ENCODE measurements at regions not wholly inside any gene's neighbourhood (a gene's known extent, or its start where the extent isn't known, plus 50 kb on each side); places are given as distances from the start of the nearest gene placed in this dataset.

DNA sequence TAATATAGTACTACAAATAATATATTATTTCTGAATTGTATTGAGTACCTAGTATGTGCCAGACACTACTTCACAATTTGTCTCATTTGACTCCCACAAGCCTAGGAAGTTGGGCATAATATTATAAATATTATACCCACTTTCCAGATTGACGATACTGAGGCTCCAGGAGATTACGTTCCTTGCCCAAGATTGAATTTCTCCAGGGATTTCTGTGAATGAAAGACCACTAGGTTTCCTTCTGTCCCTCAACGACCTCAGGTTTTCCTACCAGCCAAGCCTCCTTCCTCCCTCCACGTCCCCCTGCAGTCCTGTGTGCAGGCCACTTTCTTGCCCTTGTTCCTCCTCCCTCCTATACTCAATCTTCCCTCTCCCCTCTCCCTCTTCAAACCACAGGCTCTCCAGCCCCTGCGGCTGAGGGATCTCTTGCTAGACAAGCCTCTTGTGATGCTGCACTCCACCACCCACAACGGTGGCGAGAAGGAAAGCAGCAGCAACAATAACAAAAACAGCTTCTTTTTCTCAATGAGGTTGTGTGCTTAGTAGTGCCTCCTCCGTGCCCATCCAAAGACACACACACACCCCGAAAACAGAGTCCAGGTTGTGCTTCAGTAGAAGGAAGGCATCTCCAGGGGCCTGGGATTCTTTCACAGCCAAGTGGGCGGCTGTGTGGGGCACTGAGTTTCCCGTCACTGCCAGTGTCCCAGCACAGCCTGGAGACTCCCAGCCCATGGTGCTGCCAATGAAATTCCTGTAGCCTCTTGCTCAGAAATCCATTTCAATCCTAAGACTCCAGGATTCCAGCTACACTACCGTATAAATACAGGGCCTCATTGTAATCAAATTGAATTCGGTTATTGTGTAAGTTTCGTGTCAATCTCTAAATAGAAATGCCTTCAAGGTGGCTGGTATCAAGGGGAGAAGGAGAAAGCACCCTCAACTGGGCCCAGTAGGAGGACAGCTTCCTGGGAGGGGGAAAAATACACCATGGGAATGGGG lies 94.4 kb downstream of the NCR2 start:
- Histone ChIP-seq H3K9me3 (ENCODE audit: low read length) (no peaks in the 10 kb centered on the region), H3K9me2 (ENCODE audit: low read depth, low read length) (no peaks in the 10 kb centered on the region), H3F3A (ENCODE audit: insufficient read depth, low read length) (no peaks in the 10 kb centered on the region), H3K36me3 (ENCODE audit: insufficient read depth, low read length) (no peaks in the 10 kb centered on the region), H3K79me2 (ENCODE audit: insufficient read depth, low read length) (no peaks in the 10 kb centered on the region), H4K20me1 (ENCODE audit: insufficient read depth, low read length) (no peaks in the 10 kb centered on the region), H3K9ac (ENCODE audit: low read length) (no peak overlapping the region), H3K4me1 (ENCODE audit: insufficient read depth, low read length, severe bottlenecking) (no peaks in the 10 kb centered on the region), H3K27ac (ENCODE audit: low read depth, low read length, poor library complexity, severe bottlenecking) (no peak overlapping the region), H3K4me2 (ENCODE audit: low read length) (no peak overlapping the region), H3K4me3 (ENCODE audit: low read depth, low read length, poor library complexity, severe bottlenecking) (no peak overlapping the region), H2AFZ (ENCODE audit: low read length) (no peak overlapping the region), H3K27me3 (ENCODE audit: insufficient read depth, low read length) (0 out of 2 replicates have a peak, but pooled peaks cover 8% of the 10 kb centered on the region)
- TF ChIP-seq EZH2 (IDR thresholded peaks at IDR 0.05; ENCODE audit: borderline replicate concordance, low read length) = no peak
- TF ChIP-seq, protein P1, sequence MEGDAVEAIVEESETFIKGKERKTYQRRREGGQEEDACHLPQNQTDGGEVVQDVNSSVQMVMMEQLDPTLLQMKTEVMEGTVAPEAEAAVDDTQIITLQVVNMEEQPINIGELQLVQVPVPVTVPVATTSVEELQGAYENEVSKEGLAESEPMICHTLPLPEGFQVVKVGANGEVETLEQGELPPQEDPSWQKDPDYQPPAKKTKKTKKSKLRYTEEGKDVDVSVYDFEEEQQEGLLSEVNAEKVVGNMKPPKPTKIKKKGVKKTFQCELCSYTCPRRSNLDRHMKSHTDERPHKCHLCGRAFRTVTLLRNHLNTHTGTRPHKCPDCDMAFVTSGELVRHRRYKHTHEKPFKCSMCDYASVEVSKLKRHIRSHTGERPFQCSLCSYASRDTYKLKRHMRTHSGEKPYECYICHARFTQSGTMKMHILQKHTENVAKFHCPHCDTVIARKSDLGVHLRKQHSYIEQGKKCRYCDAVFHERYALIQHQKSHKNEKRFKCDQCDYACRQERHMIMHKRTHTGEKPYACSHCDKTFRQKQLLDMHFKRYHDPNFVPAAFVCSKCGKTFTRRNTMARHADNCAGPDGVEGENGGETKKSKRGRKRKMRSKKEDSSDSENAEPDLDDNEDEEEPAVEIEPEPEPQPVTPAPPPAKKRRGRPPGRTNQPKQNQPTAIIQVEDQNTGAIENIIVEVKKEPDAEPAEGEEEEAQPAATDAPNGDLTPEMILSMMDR (IDR thresholded peaks at IDR 0.05; ENCODE audit: low read length) = no peak

DNA sequence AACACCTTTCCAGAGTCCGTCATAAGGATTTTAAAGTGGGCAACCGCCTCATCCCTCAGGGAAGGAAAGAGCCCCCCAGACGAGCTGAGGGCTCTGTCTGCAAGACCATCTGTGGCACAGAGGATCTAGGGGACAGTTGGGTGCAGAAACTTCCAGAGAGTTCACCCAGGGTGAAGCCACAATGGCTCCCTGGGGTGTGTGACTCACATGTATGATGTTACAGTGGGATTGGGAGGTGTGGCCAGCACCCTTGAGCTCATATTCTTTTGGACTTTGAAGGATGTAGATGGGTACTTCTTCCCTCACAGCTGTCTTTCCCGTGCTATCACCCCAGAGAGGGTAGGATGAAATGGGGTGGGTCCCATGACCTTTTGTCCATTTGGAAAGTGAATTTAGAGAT lies 95.5 kb downstream of the NCR2 start:
- no peaks in the 10 kb centered on the region for H3K36me3 ChIP-seq (ENCODE audit: insufficient read depth, low read length)
- H3K9me3 ChIP-seq (ENCODE audit: low read length) = no peaks in the 10 kb centered on the region
- H3K79me2 ChIP-seq (ENCODE audit: insufficient read depth, low read length) = no peaks in the 10 kb centered on the region
- no peak overlapping the region for H3K4me2 ChIP-seq (ENCODE audit: low read length)
- 0 out of 2 replicates have a peak, but pooled peaks cover 4% of the 10 kb centered on the region for H3K27me3 ChIP-seq (ENCODE audit: insufficient read depth, low read length)
- H4K20me1 ChIP-seq (ENCODE audit: insufficient read depth, low read length) = no peaks in the 10 kb centered on the region
- H2AFZ ChIP-seq (ENCODE audit: low read length) = no peak overlapping the region
- TF ChIP-seq EZH2 (IDR thresholded peaks at IDR 0.05; ENCODE audit: borderline replicate concordance, low read length) = no peak
- TF ChIP-seq, protein P1 (IDR thresholded peaks at IDR 0.05; ENCODE audit: low read length) = no peak
- no peak overlapping the region for H3K9ac ChIP-seq (ENCODE audit: low read length)
- no peaks in the 10 kb centered on the region for H3K4me1 ChIP-seq (ENCODE audit: insufficient read depth, low read length, severe bottlenecking)
- H3F3A ChIP-seq (ENCODE audit: insufficient read depth, low read length) = no peaks in the 10 kb centered on the region
- H3K27ac ChIP-seq (ENCODE audit: low read depth, low read length, poor library complexity, severe bottlenecking) = no peak overlapping the region
- H3K9me2 ChIP-seq (ENCODE audit: low read depth, low read length) = no peaks in the 10 kb centered on the region
- H3K4me3 ChIP-seq (ENCODE audit: low read depth, low read length, poor library complexity, severe bottlenecking) = no peak overlapping the region

DNA sequence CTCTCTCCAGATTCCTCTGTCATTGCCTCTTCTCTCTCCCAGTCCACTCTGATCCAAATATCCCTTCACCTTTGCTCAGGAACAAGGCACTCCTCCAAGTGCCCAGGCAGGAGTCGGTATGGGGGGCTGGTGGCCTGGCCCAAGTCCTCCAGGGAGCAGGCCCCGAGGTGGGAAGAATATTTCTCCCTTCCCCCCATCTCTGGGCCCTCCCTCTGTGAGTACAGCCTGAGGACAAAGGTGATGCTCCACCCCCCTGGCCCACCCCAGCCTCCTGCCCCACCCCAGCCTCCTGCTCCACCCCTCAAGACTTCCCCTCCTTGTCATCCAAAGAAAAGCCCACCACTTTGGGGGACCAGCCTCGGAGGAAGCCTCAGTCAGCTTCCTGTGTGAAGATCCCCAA lies 96.9 kb downstream of the NCR2 start:
- Histone ChIP-seq H3K4me3 (ENCODE audit: low read depth, low read length, poor library complexity, severe bottlenecking) (no peak overlapping the region), H3K4me2 (ENCODE audit: low read length) (no peak overlapping the region)
- TF ChIP-seq, protein P1 (IDR thresholded peaks at IDR 0.05; ENCODE audit: low read length) = no peak
- TF ChIP-seq EZH2 (IDR thresholded peaks at IDR 0.05; ENCODE audit: borderline replicate concordance, low read length) = no peak

More for the DNA sequence above, 96.9 kb downstream of the NCR2 start:
- Histone ChIP-seq H3F3A (ENCODE audit: insufficient read depth, low read length) (no peaks in the 10 kb centered on the region), H3K27ac (ENCODE audit: low read depth, low read length, poor library complexity, severe bottlenecking) (no peak overlapping the region), H3K79me2 (ENCODE audit: insufficient read depth, low read length) (no peaks in the 10 kb centered on the region), H3K9me3 (ENCODE audit: low read length) (no peaks in the 10 kb centered on the region), H3K4me1 (ENCODE audit: insufficient read depth, low read length, severe bottlenecking) (no peaks in the 10 kb centered on the region), H3K36me3 (ENCODE audit: insufficient read depth, low read length) (no peaks in the 10 kb centered on the region), H2AFZ (ENCODE audit: low read length) (no peak overlapping the region), H3K9me2 (ENCODE audit: low read depth, low read length) (no peaks in the 10 kb centered on the region), H3K27me3 (ENCODE audit: insufficient read depth, low read length) (0 out of 2 replicates have a peak, but pooled peaks cover 4% of the 10 kb centered on the region), H4K20me1 (ENCODE audit: insufficient read depth, low read length) (no peaks in the 10 kb centered on the region), H3K9ac (ENCODE audit: low read length) (no peak overlapping the region)

All from OCI-LY1 (cell line).